Subcutaneous abdominal adipose tissue (tissue), 5 donors: ENCODE measurements at regions not wholly inside any gene's neighbourhood (a gene's known extent, or its start where the extent isn't known, plus 50 kb on each side); places are given as distances from the start of the nearest gene placed in this dataset.
"Not testable (repeated sequence)": the region's sequence is repeated elsewhere in the genome, so short reads cannot be mapped to it uniquely, and the experiment has no call there.

ENCODE experiments used
- H3K27ac ChIP-seq: one replicate; pipeline ENCODE4 v1.7.0; 2013; ENCODE audit warnings: low read depth, mild to moderate bottlenecking, inconsistent platforms, low read length, moderate library complexity
- H3K27me3 ChIP-seq, 5 donors: one replicate each; pipeline ENCODE4 v1.7.0; 2013; ENCODE audit warnings: low read length in 5 of 5, inconsistent platforms in 1 of 5; ENCODE audit not compliant: control insufficient read depth in 5 of 5, insufficient read depth in 4 of 5
- H3K36me3 ChIP-seq, 5 donors: one replicate each; pipeline ENCODE4 v1.7.0; 2013; ENCODE audit warnings: low read length in 5 of 5; ENCODE audit not compliant: control insufficient read depth in 5 of 5, insufficient read depth in 5 of 5
- H3K4me1 ChIP-seq, 5 donors: one replicate each; pipeline ENCODE4 v1.7.0; 2013; ENCODE audit warnings: low read length in 5 of 5, mild to moderate bottlenecking in 3 of 5, moderate library complexity in 1 of 5; ENCODE audit not compliant: control insufficient read depth in 5 of 5, insufficient read depth in 5 of 5
- H3K4me3 ChIP-seq, 5 donors: one replicate each; pipeline ENCODE4 v1.7.0; 2013; ENCODE audit warnings: low read length in 5 of 5, low read depth in 1 of 5
- H3K9ac ChIP-seq, 5 donors: one replicate each; pipeline ENCODE4 v1.7.0; 2013; ENCODE audit warnings: low read length in 5 of 5, mild to moderate bottlenecking in 4 of 5, moderate library complexity in 3 of 5
- H3K9me3 ChIP-seq, 5 donors: one replicate each; pipeline ENCODE4 v1.7.0; 2013; ENCODE audit warnings: low read length in 5 of 5; ENCODE audit not compliant: control insufficient read depth in 5 of 5
- donor health status: healthy.
- donor health status: healthy.
- donor health status: healthy.
- donor health status: healthy.
- donor health status: healthy.

GRCh38 chr21:9844106-9844505 lies 677.3 kb upstream of the TPTE start:
- not testable (repeated sequence) for H3K36me3 ChIP-seq, H3K4me1 ChIP-seq, H3K27ac ChIP-seq, H3K27me3 ChIP-seq, H3K9ac ChIP-seq, H3K4me3 ChIP-seq
- H3K9me3 ChIP-seq = peaks cover 0 to 12% (median 3%) of the 10 kb centered on the region in 5 donors

GRCh38 chr21:9847511-9847910 lies 673.9 kb upstream of the TPTE start:
- H3K4me1 ChIP-seq, H3K27ac ChIP-seq, H3K4me3 ChIP-seq, H3K27me3 ChIP-seq, H3K9ac ChIP-seq, H3K36me3 ChIP-seq, H3K9me3 ChIP-seq: not testable (repeated sequence)

- not testable (repeated sequence) for H3K4me3 ChIP-seq, H3K36me3 ChIP-seq, H3K27me3 ChIP-seq, H3K27ac ChIP-seq, H3K9me3 ChIP-seq, H3K4me1 ChIP-seq, H3K9ac ChIP-seq
Measured at GRCh38 chr21:9851166-9851565, 670.2 kb upstream of the TPTE start.

GRCh38 chr21:9851695-9852094 lies 669.7 kb upstream of the TPTE start:
- H3K36me3 ChIP-seq, H3K27me3 ChIP-seq, H3K9ac ChIP-seq, H3K4me3 ChIP-seq, H3K27ac ChIP-seq, H3K4me1 ChIP-seq, H3K9me3 ChIP-seq: not testable (repeated sequence)

GRCh38 chr21:9857563-9857962 lies 663.8 kb upstream of the TPTE start:
- H3K9ac ChIP-seq, H3K27ac ChIP-seq: not testable (repeated sequence)

GRCh38 chr21:9859865-9860264 lies 661.5 kb upstream of the TPTE start:
- H3K27me3 ChIP-seq, H3K36me3 ChIP-seq, H3K9ac ChIP-seq, H3K27ac ChIP-seq, H3K4me1 ChIP-seq, H3K4me3 ChIP-seq: not testable (repeated sequence)
- peaks cover 0 to 17% (median 5%) of the 10 kb centered on the region in 5 donors for H3K9me3 ChIP-seq

More at GRCh38 chr21:9857563-9857962, 663.8 kb upstream of the TPTE start:
- not testable (repeated sequence) for H3K4me1 ChIP-seq, H3K36me3 ChIP-seq, H3K27me3 ChIP-seq, H3K4me3 ChIP-seq, H3K9me3 ChIP-seq

- H3K4me3 ChIP-seq, H3K27me3 ChIP-seq, H3K36me3 ChIP-seq, H3K9ac ChIP-seq, H3K4me1 ChIP-seq, H3K27ac ChIP-seq: not testable (repeated sequence)
- H3K9me3 ChIP-seq = peaks cover 0 to 23% (median 11%) of the 10 kb centered on the region in 5 donors
Measured at GRCh38 chr21:9862456-9862855, 658.9 kb upstream of the TPTE start.

- H3K27me3 ChIP-seq, H3K4me3 ChIP-seq, H3K27ac ChIP-seq, H3K36me3 ChIP-seq, H3K4me1 ChIP-seq, H3K9ac ChIP-seq: not testable (repeated sequence)
- H3K9me3 ChIP-seq = peaks cover 0 to 15% (median 11%) of the 10 kb centered on the region in 5 donors
Measured at GRCh38 chr21:9867815-9868214, 653.6 kb upstream of the TPTE start.

GRCh38 chr21:9873096-9873495 lies 648.3 kb upstream of the TPTE start:
- not testable (repeated sequence) for H3K4me3 ChIP-seq, H3K4me1 ChIP-seq, H3K27me3 ChIP-seq, H3K27ac ChIP-seq, H3K9ac ChIP-seq, H3K36me3 ChIP-seq
- peaks cover 0 to 12% (median 0%) of the 10 kb centered on the region in 5 donors for H3K9me3 ChIP-seq

- H3K36me3 ChIP-seq, H3K27ac ChIP-seq, H3K4me3 ChIP-seq, H3K27me3 ChIP-seq, H3K9ac ChIP-seq, H3K4me1 ChIP-seq: not testable (repeated sequence)
- H3K9me3 ChIP-seq = peaks cover 0 to 12% (median 0%) of the 10 kb centered on the region in 5 donors
Measured at GRCh38 chr21:9874136-9874535, 647.2 kb upstream of the TPTE start.

- not testable (repeated sequence) for H3K36me3 ChIP-seq, H3K4me1 ChIP-seq, H3K4me3 ChIP-seq, H3K27me3 ChIP-seq, H3K27ac ChIP-seq, H3K9ac ChIP-seq
- H3K9me3 ChIP-seq = peaks cover 0 to 21% (median 5%) of the 10 kb centered on the region in 5 donors
Measured at GRCh38 chr21:9881430-9881829, 640.0 kb upstream of the TPTE start.
